H1 (cell line): ENCODE measurements at regions not wholly inside any gene's neighbourhood (a gene's known extent, or its start where the extent isn't known, plus 50 kb on each side); places are given as distances from the start of the nearest gene placed in this dataset.

ENCODE experiments used
- CTCF ChIA-PET: fragments of 300-600 bp; sonication (Branson Sonifier 250); formaldehyde crosslinking; loops from one replicate; lab custom pipeline; 2021; ENCODE audit not compliant: partially characterized antibody; lab: Charles Lee
- POLR2A ChIA-PET: fragments of 300-600 bp; sonication (Branson Sonifier 250); formaldehyde crosslinking; loops from one replicate; lab custom pipeline; 2021; ENCODE audit warnings: inconsistent platforms; ENCODE audit not compliant: partially characterized antibody; lab: Charles Lee
- DNase-seq, 2 experiments: peaks; one replicate each; pipeline versions ENCODE4 v3.0.0 to v3.0.0-alpha.2; 2010 to 2022; ENCODE audit warnings: low spot score in 2 of 2, low read depth in 1 of 2, mixed read lengths in 1 of 2
- FAIRE-seq: peaks from 2 replicates; lab custom pipeline; 2011; peaks lifted over from hg19 to GRCh38; lab: Jason Lieb, UNC
- H2AFZ ChIP-seq: 2 replicates; pipeline ENCODE4 v1.8.1; 2012; ENCODE audit warnings: low read length, inconsistent platforms
- H2AK5ac ChIP-seq: 2 replicates; pipeline ENCODE4 v1.6.1; 2013; ENCODE audit warnings: low read depth, low read length
- H2BK120ac ChIP-seq: replicated peaks from 2 replicates; pipeline ENCODE3; 2013; ENCODE audit warnings: low read depth, low read length, inconsistent platforms
- H2BK12ac ChIP-seq: 2 replicates; pipeline ENCODE4 v1.6.1; 2013; ENCODE audit warnings: low read depth, low read length
- H2BK15ac ChIP-seq: 2 replicates; pipeline ENCODE4 v1.6.1; 2013; ENCODE audit warnings: low read length
- H2BK20ac ChIP-seq: 2 replicates; pipeline ENCODE4 v1.6.1; 2013; ENCODE audit warnings: low read length
- H2BK5ac ChIP-seq: 2 replicates; pipeline ENCODE4 v1.6.1; 2013; ENCODE audit warnings: low read depth, low read length
- H3K14ac ChIP-seq: 2 replicates; pipeline ENCODE4 v1.6.1; 2013; ENCODE audit warnings: inconsistent platforms; ENCODE audit not compliant: insufficient read length
- H3K18ac ChIP-seq: 2 replicates; pipeline ENCODE4 v1.6.1; 2013; ENCODE audit warnings: low read length; ENCODE audit errors: extremely low read depth
- H3K23ac ChIP-seq: 2 replicates; pipeline ENCODE4 v1.6.1; 2013; ENCODE audit warnings: inconsistent platforms; ENCODE audit not compliant: insufficient read length
- H3K23me2 ChIP-seq: 2 replicates; pipeline ENCODE4 v1.6.1; 2013; ENCODE audit warnings: low read depth, low read length
- H3K27ac ChIP-seq: 2 replicates; pipeline ENCODE4 v1.6.1; 2011; ENCODE audit warnings: low read depth, low read length, inconsistent platforms
- H3K27me3 ChIP-seq, 4 experiments: replicated peaks in 1 of 4; 1 replicate in 1 of 4; 2 replicates in 3 of 4; pipeline versions ENCODE4 v1.6.1 to v1.8.1; 2011 to 2013; ENCODE audit warnings: low read length in 3 of 4, mild to moderate bottlenecking in 3 of 4, inconsistent platforms in 2 of 4, mixed read lengths in 2 of 4, moderate library complexity in 1 of 4; ENCODE audit not compliant: control insufficient read depth in 3 of 4, insufficient read depth in 3 of 4; ENCODE audit errors: extremely low read depth in 1 of 4
- H3K36me3 ChIP-seq, 4 experiments: 2 replicates each; pipeline versions ENCODE4 v1.6.1 to v1.8.1; 2011 to 2013; ENCODE audit warnings: mild to moderate bottlenecking in 4 of 4, low read length in 3 of 4, moderate library complexity in 2 of 4, control low read depth in 1 of 4, inconsistent platforms in 1 of 4; ENCODE audit not compliant: insufficient read depth in 4 of 4, control insufficient read depth in 2 of 4
- H3K4ac ChIP-seq: replicated peaks from 2 replicates; pipeline ENCODE3; 2013; ENCODE audit warnings: low read length, low read depth, mixed read lengths, inconsistent platforms; ENCODE audit not compliant: insufficient read length
- H3K4me1 ChIP-seq, 4 experiments: replicated peaks in 1 of 4; 1 replicate in 1 of 4; 2 replicates in 3 of 4; pipeline versions ENCODE4 v1.6.1 to v1.8.1; 2011 to 2013; ENCODE audit warnings: low read length in 3 of 4, inconsistent platforms in 2 of 4, mixed read lengths in 1 of 4; ENCODE audit not compliant: insufficient read depth in 4 of 4, control insufficient read depth in 3 of 4
- H3K4me2 ChIP-seq, 2 experiments: 2 replicates each; pipeline versions ENCODE4 v1.6.1 to v1.8.1; 2011 to 2013; ENCODE audit warnings: low read depth in 2 of 2, low read length in 2 of 2, control low read depth in 1 of 2, inconsistent platforms in 1 of 2, mild to moderate bottlenecking in 1 of 2; ENCODE audit not compliant: insufficient read depth in 1 of 2
- H3K4me3 ChIP-seq, 4 experiments: fragments of 200-600, 300-600 bp in 1 of 4; sonication (generic), shearing (Covaris generic), sonication (Bioruptor Twin) in 1 of 4; 2 replicates each; pipeline versions ENCODE4 v1.5.1 to v1.8.1; 2011 to 2016; ENCODE audit warnings: low read length in 4 of 4, low read depth in 3 of 4, control low read depth in 2 of 4, inconsistent platforms in 2 of 4, mild to moderate bottlenecking in 2 of 4, mixed read lengths in 1 of 4, moderate library complexity in 1 of 4; ENCODE audit not compliant: insufficient read depth in 2 of 4; ENCODE audit errors: extremely low read depth in 1 of 4
- H3K56ac ChIP-seq: replicated peaks from 2 replicates; pipeline ENCODE3; 2013; ENCODE audit warnings: low read depth, mild to moderate bottlenecking, mixed read lengths, low read length, inconsistent platforms; ENCODE audit not compliant: insufficient read length
- H3K79me1 ChIP-seq: 2 replicates; pipeline ENCODE4 v1.6.1; 2013; ENCODE audit warnings: low read depth, low read length, control low read depth
- H3K79me2 ChIP-seq, 2 experiments: 2 replicates each; pipeline versions ENCODE4 v1.6.1 to v1.8.1; 2012 to 2013; ENCODE audit warnings: low read length in 2 of 2, mild to moderate bottlenecking in 2 of 2, inconsistent platforms in 1 of 2; ENCODE audit not compliant: insufficient read depth in 2 of 2, control insufficient read depth in 1 of 2
- H3K9ac ChIP-seq, 4 experiments: replicated peaks in 1 of 4; 1 replicate in 1 of 4; 2 replicates in 3 of 4; pipeline versions ENCODE4 v1.6.1 to v1.8.1; 2011 to 2013; ENCODE audit warnings: low read depth in 3 of 4, low read length in 3 of 4, control low read depth in 2 of 4, mild to moderate bottlenecking in 2 of 4, moderate library complexity in 2 of 4, inconsistent platforms in 1 of 4; ENCODE audit errors: extremely low read depth in 1 of 4
- H3K9me3 ChIP-seq, 2 experiments: 2 replicates each; pipeline versions ENCODE4 v1.6.1 to v1.8.1; 2012 to 2013; ENCODE audit warnings: mild to moderate bottlenecking in 2 of 2, moderate library complexity in 2 of 2, control low read depth in 1 of 2, inconsistent platforms in 1 of 2, low read depth in 1 of 2, low read length in 1 of 2, mixed read lengths in 1 of 2; ENCODE audit not compliant: insufficient read depth in 2 of 2
- H4K20me1 ChIP-seq, 2 experiments: replicated peaks in 1 of 2; 2 replicates each; pipeline versions ENCODE3 to v1.8.1; 2011 to 2013; ENCODE audit warnings: inconsistent platforms in 2 of 2, low read length in 2 of 2, mild to moderate bottlenecking in 1 of 2; ENCODE audit not compliant: insufficient read depth in 2 of 2, control insufficient read depth in 1 of 2
- H4K5ac ChIP-seq: 2 replicates; pipeline ENCODE4 v1.6.1; 2013; ENCODE audit warnings: low read length, low read depth, mixed read lengths, inconsistent platforms; ENCODE audit not compliant: insufficient read length
- H4K8ac ChIP-seq: 2 replicates; pipeline ENCODE4 v1.8.0; 2013; ENCODE audit warnings: mild to moderate bottlenecking, moderate library complexity, low read length, inconsistent platforms; ENCODE audit not compliant: insufficient read depth; ENCODE audit errors: extremely low read depth
- H4K91ac ChIP-seq: replicated peaks from 2 replicates; pipeline ENCODE3; 2013; ENCODE audit warnings: low read length, mixed read lengths, inconsistent platforms; ENCODE audit not compliant: insufficient read length
- ASH2L ChIP-seq: fragments of 200-600, 300-600 bp; sonication (generic); IDR thresholded peaks from one replicate; pipeline ENCODE4 v1.7.1; 2017; ENCODE audit warnings: low read length
- BACH1 ChIP-seq: IDR thresholded peaks from 2 replicates; pipeline ENCODE4 v1.6.1; 2012; ENCODE audit warnings: low read length, improper control_type of control experiment
- GABPA ChIP-seq: IDR thresholded peaks from 2 replicates; pipeline ENCODE4 v1.6.1; 2011; ENCODE audit warnings: mild to moderate bottlenecking, low read length, moderate library complexity, borderline replicate concordance; ENCODE audit not compliant: insufficient read depth
- RAD21 ChIP-seq, 2 experiments: IDR thresholded peaks in 1 of 2; conservative IDR thresholded peaks in 1 of 2; 2 replicates each; pipeline ENCODE4 v1.6.1; 2011; ENCODE audit warnings: low read depth in 2 of 2, low read length in 2 of 2, improper control_type of control experiment in 1 of 2, inconsistent platforms in 1 of 2, mild to moderate bottlenecking in 1 of 2, moderate library complexity in 1 of 2
- WGBS, 2 experiments: shearing (Covaris generic) in 1 of 2; methylation state at CpG; one replicate each; pipeline versions ENCODE4 v1.1.6 to v1.1.7; 2013 to 2015; ENCODE audit warnings: low lambda C conversion rate in 2 of 2, mixed read lengths in 2 of 2, inconsistent platforms in 1 of 2, low coverage in 1 of 2, missing lambda C conversion rate in 1 of 2; ENCODE audit not compliant: insufficient replicate concordance in 2 of 2, insufficient coverage in 1 of 2, insufficient read length in 1 of 2; ENCODE audit errors: extremely low coverage in 1 of 2, missing lambda C conversion rate in 1 of 2; 5-methylcytosine and 5-hydroxymethylcytosine counted together

DNA sequence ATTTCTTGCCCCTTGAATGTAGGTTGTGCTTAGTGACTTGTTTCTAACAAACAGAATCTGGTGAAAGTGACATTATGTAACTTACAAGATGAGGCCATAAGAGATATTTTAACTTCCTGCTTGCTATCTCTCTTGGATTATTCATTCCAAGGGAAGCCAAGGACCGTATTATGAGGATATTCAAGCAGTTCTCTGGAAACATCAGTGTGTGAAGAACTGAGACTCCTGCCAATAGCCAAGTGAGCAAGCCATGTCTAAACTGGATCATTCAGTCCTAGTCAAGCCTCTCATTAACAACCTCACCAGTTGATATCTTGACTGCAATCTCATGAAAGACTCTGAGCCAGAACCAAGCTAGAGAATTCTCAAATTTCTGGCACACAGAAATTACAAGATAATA lies 765.1 kb upstream of the SLC8A1 start:
- no peak overlapping the region for H2AK5ac ChIP-seq
- H3K79me1 ChIP-seq, result no peaks in the 10 kb centered on the region
- no peak overlapping the region for H3K4me2 ChIP-seq
- H4K20me1 ChIP-seq, result no peaks in the 10 kb centered on the region
- no peaks in the 10 kb centered on the region for H3K27me3 ChIP-seq
- H2BK12ac ChIP-seq, result no peak overlapping the region
- no peaks in the 10 kb centered on the region for H3K79me2 ChIP-seq
- no peak overlapping the region for H4K5ac ChIP-seq
- no peaks in the 10 kb centered on the region for H3K9me3 ChIP-seq
- no peaks in the 10 kb centered on the region for H3K4me1 ChIP-seq
- H3K56ac ChIP-seq, result no peak overlapping the region
- H4K91ac ChIP-seq, result no peak overlapping the region
- H2AFZ ChIP-seq, result no peak overlapping the region; the same call in 1 of the 2 replicates
- peak overlapping the region; percentile 54 for H2BK120ac ChIP-seq
- no peak overlapping the region for H3K27ac ChIP-seq
- FAIRE-seq (no peak), DNase-seq (no peak)
- no peak overlapping the region for H3K4ac ChIP-seq
- POLR2A ChIA-PET, result no interaction called here
- 100% methylated on average over 1 of the region's 1 CpG; no CpG with 5 or more reads in 1 of the 2 experiments for WGBS, 2 experiments
- H3K9ac ChIP-seq, result no peak overlapping the region
- no peak overlapping the region for H3K23ac ChIP-seq
- no peak overlapping the region for H3K4me3 ChIP-seq
- H4K8ac ChIP-seq, result no peak overlapping the region
- H3K36me3 ChIP-seq, result no peaks in the 10 kb centered on the region
- no peak overlapping the region for H3K14ac ChIP-seq
- H2BK15ac ChIP-seq, result no peak overlapping the region
- H3K23me2 ChIP-seq, result no peaks in the 10 kb centered on the region
- no peak overlapping the region for H3K18ac ChIP-seq
- no peak overlapping the region for H2BK5ac ChIP-seq
- CTCF ChIA-PET, result no interaction called here
- no peak overlapping the region for H2BK20ac ChIP-seq
- TF ChIP-seq BACH1, result no peak
- TF ChIP-seq GABPA, result no peak
- no peak for TF ChIP-seq RAD21 (IDR thresholded peaks at IDR 0.05 in 1 of 2, conservative IDR thresholded peaks at IDR 0.05 in 1 of 2; ENCODE audit: low read depth in 2 of 2, low read length in 2 of 2)
- no peak for TF ChIP-seq ASH2L
